BJ (cell line): ENCODE measurements at regions not wholly inside any gene's neighbourhood (a gene's known extent, or its start where the extent isn't known, plus 50 kb on each side); places are given as distances from the start of the nearest gene placed in this dataset.

ENCODE experiments used
- CTCF ChIA-PET: fragments of 350-600 bp; formaldehyde crosslinking; extraction: SDS; loops from one replicate; lab custom pipeline; 2021; ENCODE audit warnings: antibody characterized with exemption, inconsistent platforms; lab: Yijun Ruan, JAX
- POLR2A ChIA-PET: fragments of 300-600 bp; sonication (Branson Sonifier 250); formaldehyde crosslinking; extraction: SDS; loops from one replicate; lab custom pipeline; 2021; ENCODE audit warnings: antibody characterized with exemption; lab: Charles Lee
- DNase-seq: peaks from one replicate; pipeline ENCODE4 v3.0.0-alpha.2; 2011; ENCODE audit warnings: low read depth
- H3K27me3 ChIP-seq: 2 replicates; pipeline ENCODE4 v1.6.0; 2011; ENCODE audit warnings: low read length; ENCODE audit not compliant: control insufficient read depth, insufficient read depth
- H3K36me3 ChIP-seq: 2 replicates; pipeline ENCODE4 v1.5.1; 2011; ENCODE audit warnings: low read length; ENCODE audit not compliant: control insufficient read depth, insufficient read depth
- H3K4me3 ChIP-seq: 2 replicates; pipeline ENCODE4 v1.5.1; 2011; ENCODE audit warnings: low read depth, mild to moderate bottlenecking, control low read depth, low read length
- TF ChIP-seq, protein P1 (sequence below): IDR thresholded peaks from 2 replicates; pipeline ENCODE4 v1.5.1; 2011; ENCODE audit warnings: low read depth, mild to moderate bottlenecking, control low read depth, inconsistent platforms, low read length, moderate library complexity; ENCODE audit not compliant: insufficient read depth

- DNase-seq = no peak
- H3K4me3 ChIP-seq = no peak overlapping the region
- POLR2A ChIA-PET = no interaction called here
- no peaks in the 10 kb centered on the region for H3K36me3 ChIP-seq
- TF ChIP-seq, protein P1, sequence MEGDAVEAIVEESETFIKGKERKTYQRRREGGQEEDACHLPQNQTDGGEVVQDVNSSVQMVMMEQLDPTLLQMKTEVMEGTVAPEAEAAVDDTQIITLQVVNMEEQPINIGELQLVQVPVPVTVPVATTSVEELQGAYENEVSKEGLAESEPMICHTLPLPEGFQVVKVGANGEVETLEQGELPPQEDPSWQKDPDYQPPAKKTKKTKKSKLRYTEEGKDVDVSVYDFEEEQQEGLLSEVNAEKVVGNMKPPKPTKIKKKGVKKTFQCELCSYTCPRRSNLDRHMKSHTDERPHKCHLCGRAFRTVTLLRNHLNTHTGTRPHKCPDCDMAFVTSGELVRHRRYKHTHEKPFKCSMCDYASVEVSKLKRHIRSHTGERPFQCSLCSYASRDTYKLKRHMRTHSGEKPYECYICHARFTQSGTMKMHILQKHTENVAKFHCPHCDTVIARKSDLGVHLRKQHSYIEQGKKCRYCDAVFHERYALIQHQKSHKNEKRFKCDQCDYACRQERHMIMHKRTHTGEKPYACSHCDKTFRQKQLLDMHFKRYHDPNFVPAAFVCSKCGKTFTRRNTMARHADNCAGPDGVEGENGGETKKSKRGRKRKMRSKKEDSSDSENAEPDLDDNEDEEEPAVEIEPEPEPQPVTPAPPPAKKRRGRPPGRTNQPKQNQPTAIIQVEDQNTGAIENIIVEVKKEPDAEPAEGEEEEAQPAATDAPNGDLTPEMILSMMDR = no peak
- CTCF ChIA-PET = interaction anchor here (4.0 kb wide), 1 partner anchor 12 kb away, joined by 19 read pairs; no protein-coding TSS in a partner anchor
- no peaks in the 10 kb centered on the region; the same call in 1 of the 2 replicates for H3K27me3 ChIP-seq
These were observed 330.8 kb downstream of the CYP26B1 start for GRCh38 chr2:71816815-71817214.

DNA sequence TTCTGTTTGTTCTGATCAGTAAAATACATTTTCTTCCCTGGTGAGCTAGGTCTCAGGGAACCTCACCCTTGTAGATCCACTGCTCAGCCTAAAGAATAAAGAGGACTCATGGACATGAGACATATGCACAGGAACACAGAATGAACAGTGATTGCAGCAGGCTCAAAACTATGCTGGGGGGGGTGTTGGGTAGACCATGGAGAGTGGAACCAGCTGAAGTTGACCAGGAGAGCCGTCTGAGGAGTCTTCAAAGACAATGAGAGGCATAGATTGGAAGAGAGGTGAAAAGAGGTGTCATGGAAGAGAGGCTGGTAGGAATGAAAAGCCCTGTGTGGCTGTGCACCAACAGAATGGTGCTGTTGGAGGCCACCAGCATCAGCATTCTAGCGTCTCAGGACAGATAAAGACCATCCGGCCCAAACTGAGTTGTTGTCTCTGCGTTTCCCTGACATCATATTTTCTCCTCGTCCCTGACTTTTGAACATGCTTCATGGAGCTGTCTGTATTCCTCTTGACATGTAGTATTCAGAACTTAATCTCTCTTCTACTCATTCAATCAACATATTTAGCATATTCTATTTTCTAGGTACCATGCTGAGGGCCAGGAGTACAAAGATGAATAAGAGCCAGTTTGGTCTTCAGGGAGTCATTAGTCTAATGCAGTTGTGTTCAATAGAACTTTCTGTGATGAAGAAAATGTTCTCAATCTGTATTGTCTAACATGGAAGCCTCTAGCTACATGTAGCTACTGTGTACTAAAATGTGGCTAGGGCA is 331.8 kb downstream of the CYP26B1 start:
- H3K36me3 ChIP-seq = no peaks in the 10 kb centered on the region
- H3K27me3 ChIP-seq = no peaks in the 10 kb centered on the region; the same call in 1 of the 2 replicates
- DNase-seq = no peak
- no peak overlapping the region for H3K4me3 ChIP-seq
- ChIA-PET CTCF (interaction anchor here (0.8 to 4.0 kb wide), 6 partner anchors 11 to 179 kb away, joined by 3 to 19 read pairs (median 4); no protein-coding TSS in a partner anchor), POLR2A (no interaction called here)
- TF ChIP-seq, protein P1 = no peak

GRCh38 chr2:71814885-71815284 is 332.8 kb downstream of the CYP26B1 start:
- Histone ChIP-seq H3K36me3 (no peaks in the 10 kb centered on the region), H3K4me3 (no peak overlapping the region), H3K27me3 (no peaks in the 10 kb centered on the region; the same call in 1 of the 2 replicates)
- ChIA-PET CTCF (interaction anchor here (1.0 to 4.0 kb wide), 7 partner anchors 10 to 180 kb away, joined by 3 to 19 read pairs (median 4); no protein-coding TSS in a partner anchor), POLR2A (no interaction called here)
- TF ChIP-seq, protein P1 = no peak
- DNase-seq = no peak

GRCh38 chr2:71813807-71814470 is 333.7 kb downstream of the CYP26B1 start:
- H3K27me3 ChIP-seq = no peaks in the 10 kb centered on the region; the same call in 1 of the 2 replicates
- ChIA-PET POLR2A (no interaction called here), CTCF (interaction anchor here (1.3 to 4.0 kb wide), 8 partner anchors 9 to 181 kb away, joined by 3 to 19 read pairs (median 6); no protein-coding TSS in a partner anchor)
- no peaks in the 10 kb centered on the region for H3K36me3 ChIP-seq
- H3K4me3 ChIP-seq = no peak overlapping the region
- DNase-seq = no peak
- TF ChIP-seq, protein P1 = no peak

DNA sequence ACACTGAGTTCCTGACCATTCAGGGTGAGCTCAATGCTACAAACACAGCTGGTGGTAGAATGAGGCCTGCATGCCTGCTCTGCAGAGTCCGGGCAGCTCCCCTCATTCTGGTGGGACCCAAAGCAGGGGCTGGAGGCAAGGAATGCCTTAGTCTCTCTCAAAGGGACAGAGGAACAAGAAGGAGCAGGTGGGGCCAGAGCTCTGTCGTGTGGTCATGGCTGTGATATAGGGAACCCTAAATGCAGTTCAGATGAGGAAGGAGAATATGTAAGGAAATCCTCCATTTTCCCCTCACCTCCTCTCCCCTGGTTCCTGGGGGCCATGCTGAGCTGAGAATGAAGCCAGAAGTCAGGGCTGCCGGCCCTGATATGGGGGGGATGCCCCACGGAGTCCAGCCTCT is 334.3 kb downstream of the CYP26B1 start:
- CTCF ChIA-PET = interaction anchor here (0.7 to 4.0 kb wide), 9 partner anchors 8 to 337 kb away, joined by 3 to 19 read pairs (median 6); no protein-coding TSS in a partner anchor
- POLR2A ChIA-PET = no interaction called here
- H3K27me3 ChIP-seq = no peaks in the 10 kb centered on the region; the same call in 1 of the 2 replicates

More for the DNA sequence above, 334.3 kb downstream of the CYP26B1 start:
- DNase-seq = no peak
- TF ChIP-seq, protein P1 = no peak
- Histone ChIP-seq H3K36me3 (no peaks in the 10 kb centered on the region), H3K4me3 (no peak overlapping the region)
